ENCODE measurements at regions not wholly inside any gene's neighbourhood (a gene's known extent, or its start where the extent isn't known, plus 50 kb on each side); places are given as distances from the start of the nearest gene placed in this dataset.

DNA sequence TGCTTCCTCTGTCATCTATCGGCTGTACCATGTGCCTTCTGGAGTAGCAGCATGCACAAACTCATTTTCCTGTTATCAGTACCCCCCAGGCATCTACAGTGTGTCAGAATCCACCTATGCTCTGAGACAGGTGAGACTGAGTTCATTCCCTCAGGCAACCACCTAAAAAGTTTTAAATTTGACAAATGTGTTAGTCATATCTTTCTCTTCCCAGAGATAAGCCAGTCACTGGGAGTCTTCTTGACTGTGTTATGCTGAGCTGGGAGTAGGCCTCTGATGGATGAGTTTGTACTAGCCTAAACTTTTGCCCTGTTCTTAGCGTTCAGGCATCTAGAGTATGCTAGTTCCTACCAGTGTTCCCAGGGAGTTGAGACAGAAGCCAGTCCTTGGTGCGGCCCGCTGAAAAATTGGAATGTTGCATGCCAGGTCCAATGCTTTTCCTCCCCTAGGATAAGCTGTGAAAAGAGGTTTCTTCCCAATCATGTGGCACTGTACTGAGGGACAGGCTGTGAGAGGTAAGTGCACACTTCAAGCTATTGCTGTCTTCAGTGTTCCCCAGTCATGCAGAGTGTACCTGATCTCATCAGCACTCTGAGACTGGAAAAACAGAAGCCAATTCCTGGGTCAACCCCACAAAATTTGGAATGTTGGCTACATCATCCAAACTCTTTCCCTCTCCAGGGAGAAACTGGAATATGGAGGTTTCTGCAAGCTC is 1202.3 kb downstream of the NCAM2 start:
- H3K9ac ChIP-seq (ENCODE audit: low read depth, low read length) = no peak overlapping the region
- no peak overlapping the region for H3K4me2 ChIP-seq (ENCODE audit: low read length)
- H3K4me1 ChIP-seq (ENCODE audit: control insufficient read depth, insufficient read depth, low read length) = no peaks in the 10 kb centered on the region
- H3K4me3 ChIP-seq (ENCODE audit: low read length) = no peak overlapping the region
- no peaks in the 10 kb centered on the region for H3K36me3 ChIP-seq (ENCODE audit: insufficient read depth, low read length)
- peaks cover 3% of the 10 kb centered on the region for H3K9me3 ChIP-seq (replicated peaks; ENCODE audit: low read length)
- no peaks in the 10 kb centered on the region for H3K27me3 ChIP-seq (ENCODE audit: control insufficient read depth, insufficient read depth, low read length)

DNA sequence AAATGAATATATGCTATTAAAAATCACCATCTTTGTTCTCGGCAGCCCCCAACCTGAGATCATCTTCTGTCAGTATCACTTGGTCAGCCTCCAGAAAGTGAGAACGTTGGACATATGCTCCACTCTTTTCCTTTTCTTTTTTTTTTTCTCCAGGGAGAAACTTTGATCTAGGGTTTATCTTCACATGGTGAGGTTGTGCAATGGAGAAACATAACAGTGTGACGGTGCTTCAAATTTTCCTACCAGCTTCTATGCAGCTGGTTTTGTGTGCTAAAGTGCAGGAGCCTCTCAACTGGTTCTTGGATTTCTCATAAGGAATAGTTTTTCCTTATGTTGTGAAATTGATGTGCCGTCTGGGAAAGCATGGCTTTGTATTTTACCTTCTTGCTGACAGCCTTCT is 1202.9 kb downstream of the NCAM2 start:
- no peak overlapping the region for H3K4me2 ChIP-seq (ENCODE audit: low read length)
- H3K9me3 ChIP-seq (replicated peaks; ENCODE audit: low read length) = peaks cover 3% of the 10 kb centered on the region
- no peak overlapping the region for H3K4me3 ChIP-seq (ENCODE audit: low read length)
- no peaks in the 10 kb centered on the region for H3K4me1 ChIP-seq (ENCODE audit: control insufficient read depth, insufficient read depth, low read length)
- H3K9ac ChIP-seq (ENCODE audit: low read depth, low read length) = no peak overlapping the region
- H3K27me3 ChIP-seq (ENCODE audit: control insufficient read depth, insufficient read depth, low read length) = no peaks in the 10 kb centered on the region
- no peaks in the 10 kb centered on the region for H3K36me3 ChIP-seq (ENCODE audit: insufficient read depth, low read length)

GRCh38 chr21:22201669-22202068 is 1203.5 kb downstream of the NCAM2 start:
- Histone ChIP-seq H3K4me3 (ENCODE audit: low read length) (no peak overlapping the region), H3K9ac (ENCODE audit: low read depth, low read length) (no peak overlapping the region), H3K9me3 (replicated peaks; ENCODE audit: low read length) (peaks cover 3% of the 10 kb centered on the region), H3K4me2 (ENCODE audit: low read length) (no peak overlapping the region), H3K27me3 (ENCODE audit: control insufficient read depth, insufficient read depth, low read length) (no peaks in the 10 kb centered on the region), H3K36me3 (ENCODE audit: insufficient read depth, low read length) (no peaks in the 10 kb centered on the region), H3K4me1 (ENCODE audit: control insufficient read depth, insufficient read depth, low read length) (no peaks in the 10 kb centered on the region)

- no peaks in the 10 kb centered on the region for H3K36me3 ChIP-seq (ENCODE audit: insufficient read depth, low read length)
- no peaks in the 10 kb centered on the region for H3K27me3 ChIP-seq (ENCODE audit: control insufficient read depth, insufficient read depth, low read length)
- no peak overlapping the region for H3K4me2 ChIP-seq (ENCODE audit: low read length)
- H3K9ac ChIP-seq (ENCODE audit: low read depth, low read length) = no peak overlapping the region
- H3K4me1 ChIP-seq (ENCODE audit: control insufficient read depth, insufficient read depth, low read length) = no peaks in the 10 kb centered on the region
- no peaks in the 10 kb centered on the region for H3K9me3 ChIP-seq (replicated peaks; ENCODE audit: low read length)
- H3K4me3 ChIP-seq (ENCODE audit: low read length) = no peak overlapping the region
Measured at GRCh38 chr21:22209304-22209700, 1211.1 kb downstream of the NCAM2 start.

DNA sequence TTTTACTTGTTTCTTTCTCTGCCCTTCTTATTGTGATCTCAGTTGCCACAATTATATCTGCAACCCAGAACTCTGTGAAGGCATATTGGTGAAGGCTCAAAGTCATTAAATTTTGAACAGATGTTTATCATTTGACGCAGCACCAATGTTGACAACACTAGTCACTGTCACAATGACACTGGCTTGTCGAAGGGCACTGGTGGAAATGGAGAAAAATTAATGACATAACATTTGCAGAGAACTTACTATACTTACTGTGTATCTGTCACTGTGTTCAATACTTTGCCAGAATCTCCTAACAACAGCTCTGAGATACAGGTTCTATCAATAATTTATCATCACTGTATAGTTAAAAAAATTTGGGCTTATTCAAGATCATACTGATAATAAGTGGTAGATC is 1213.7 kb downstream of the NCAM2 start:
- Histone ChIP-seq H3K9ac (ENCODE audit: low read depth, low read length) (no peak overlapping the region), H3K4me3 (ENCODE audit: low read length) (no peak overlapping the region), H3K36me3 (ENCODE audit: insufficient read depth, low read length) (no peaks in the 10 kb centered on the region), H3K27me3 (ENCODE audit: control insufficient read depth, insufficient read depth, low read length) (no peaks in the 10 kb centered on the region), H3K4me2 (ENCODE audit: low read length) (no peak overlapping the region), H3K4me1 (ENCODE audit: control insufficient read depth, insufficient read depth, low read length) (no peaks in the 10 kb centered on the region), H3K9me3 (replicated peaks; ENCODE audit: low read length) (no peaks in the 10 kb centered on the region)

DNA sequence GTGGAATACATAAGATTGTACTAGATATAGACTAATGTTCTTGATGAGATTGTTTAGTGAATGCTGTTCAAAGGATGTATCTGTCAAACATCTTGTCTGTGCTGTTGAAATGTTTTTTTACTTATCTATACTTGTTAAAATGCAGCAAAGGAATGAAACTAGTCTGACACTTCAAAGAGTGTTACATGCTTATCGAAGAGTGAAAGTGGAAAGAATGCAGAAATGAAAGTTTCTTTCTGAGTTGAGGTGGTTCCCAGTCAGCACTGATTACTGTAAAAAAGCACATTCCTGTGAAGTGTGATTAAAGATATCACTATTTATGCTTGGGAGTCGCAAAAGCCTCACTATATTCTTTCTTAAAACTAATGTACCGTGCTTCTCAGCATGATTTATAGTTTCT is 1225.2 kb downstream of the NCAM2 start:
- Histone ChIP-seq H3K9ac (ENCODE audit: low read depth, low read length) (no peak overlapping the region), H3K27me3 (ENCODE audit: control insufficient read depth, insufficient read depth, low read length) (no peaks in the 10 kb centered on the region), H3K4me2 (ENCODE audit: low read length) (no peak overlapping the region), H3K4me3 (ENCODE audit: low read length) (no peak overlapping the region), H3K36me3 (ENCODE audit: insufficient read depth, low read length) (no peaks in the 10 kb centered on the region), H3K9me3 (replicated peaks; ENCODE audit: low read length) (no peaks in the 10 kb centered on the region), H3K4me1 (ENCODE audit: control insufficient read depth, insufficient read depth, low read length) (no peaks in the 10 kb centered on the region)

DNA sequence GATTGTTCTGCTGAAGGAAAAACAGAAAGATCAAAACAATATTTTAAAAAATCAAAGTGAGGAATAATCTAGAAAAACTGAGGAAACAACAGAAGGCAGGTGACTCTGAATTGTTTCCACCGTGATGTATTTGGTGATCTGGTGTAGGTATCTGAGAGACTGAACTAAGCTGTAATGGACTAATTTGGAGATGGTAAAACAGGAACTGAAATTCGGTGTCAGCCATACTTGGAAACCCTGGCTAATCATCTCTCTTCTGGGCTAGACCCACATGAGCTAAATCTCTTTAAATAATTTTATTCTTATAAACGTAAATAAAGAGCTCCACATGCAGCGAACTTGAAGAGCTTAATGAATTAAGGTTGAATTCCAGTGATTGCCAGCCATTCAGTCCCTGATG is 1226.1 kb downstream of the NCAM2 start:
- H3K9me3 ChIP-seq (replicated peaks; ENCODE audit: low read length) = no peaks in the 10 kb centered on the region
- no peak overlapping the region for H3K4me3 ChIP-seq (ENCODE audit: low read length)
- H3K27me3 ChIP-seq (ENCODE audit: control insufficient read depth, insufficient read depth, low read length) = no peaks in the 10 kb centered on the region
- H3K9ac ChIP-seq (ENCODE audit: low read depth, low read length) = no peak overlapping the region
- H3K4me2 ChIP-seq (ENCODE audit: low read length) = no peak overlapping the region
- H3K4me1 ChIP-seq (ENCODE audit: control insufficient read depth, insufficient read depth, low read length) = no peaks in the 10 kb centered on the region
- H3K36me3 ChIP-seq (ENCODE audit: insufficient read depth, low read length) = no peaks in the 10 kb centered on the region

DNA sequence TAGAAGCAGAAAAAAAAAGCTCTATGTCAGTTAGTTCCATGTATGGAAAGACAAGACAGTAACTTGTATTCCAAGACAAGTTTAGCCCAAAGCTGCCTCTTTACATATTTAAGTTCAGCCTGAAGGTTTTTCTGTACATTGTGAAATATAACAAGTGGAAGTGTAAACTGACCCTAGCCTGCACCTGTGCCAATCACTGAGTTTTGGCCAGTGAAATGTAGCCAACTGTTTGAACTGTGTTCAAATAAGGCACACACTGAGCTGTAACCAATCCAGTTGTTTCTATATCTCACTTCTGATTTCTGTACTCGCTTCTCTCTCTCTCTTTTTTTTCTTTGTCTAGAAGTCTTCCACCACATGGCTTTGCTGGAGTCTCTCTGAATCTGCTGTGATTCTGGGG is 1227.1 kb downstream of the NCAM2 start:
- Histone ChIP-seq H3K4me3 (ENCODE audit: low read length) (no peak overlapping the region), H3K9ac (ENCODE audit: low read depth, low read length) (no peak overlapping the region), H3K27me3 (ENCODE audit: control insufficient read depth, insufficient read depth, low read length) (no peaks in the 10 kb centered on the region), H3K4me1 (ENCODE audit: control insufficient read depth, insufficient read depth, low read length) (no peaks in the 10 kb centered on the region), H3K4me2 (ENCODE audit: low read length) (no peak overlapping the region), H3K9me3 (replicated peaks; ENCODE audit: low read length) (no peaks in the 10 kb centered on the region), H3K36me3 (ENCODE audit: insufficient read depth, low read length) (no peaks in the 10 kb centered on the region)

DNA sequence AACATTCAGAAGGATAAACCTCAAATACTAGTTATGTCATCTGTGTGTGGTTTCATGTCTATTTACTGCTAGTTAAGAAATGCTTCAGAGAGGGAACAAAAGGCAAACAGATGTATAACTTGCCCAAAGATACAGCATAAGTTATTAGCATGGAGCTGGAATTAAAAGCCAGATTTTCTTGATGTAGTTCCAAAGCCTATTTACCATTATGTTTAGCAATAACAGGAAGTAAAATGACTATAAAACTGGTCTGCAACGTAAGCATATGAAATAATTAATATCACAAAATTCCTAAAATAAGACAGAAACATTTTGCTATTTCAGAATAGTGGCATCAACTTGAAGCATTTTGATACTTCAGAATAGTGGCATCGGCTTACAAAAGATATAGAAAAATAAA is 1232.8 kb downstream of the NCAM2 start:
- no peak overlapping the region for H3K9ac ChIP-seq (ENCODE audit: low read depth, low read length)
- no peaks in the 10 kb centered on the region for H3K36me3 ChIP-seq (ENCODE audit: insufficient read depth, low read length)
- peaks cover 7% of the 10 kb centered on the region for H3K9me3 ChIP-seq (replicated peaks; ENCODE audit: low read length)
- H3K4me1 ChIP-seq (ENCODE audit: control insufficient read depth, insufficient read depth, low read length) = no peaks in the 10 kb centered on the region
- no peak overlapping the region for H3K4me2 ChIP-seq (ENCODE audit: low read length)
- H3K4me3 ChIP-seq (ENCODE audit: low read length) = no peak overlapping the region
- no peaks in the 10 kb centered on the region for H3K27me3 ChIP-seq (ENCODE audit: control insufficient read depth, insufficient read depth, low read length)

DNA sequence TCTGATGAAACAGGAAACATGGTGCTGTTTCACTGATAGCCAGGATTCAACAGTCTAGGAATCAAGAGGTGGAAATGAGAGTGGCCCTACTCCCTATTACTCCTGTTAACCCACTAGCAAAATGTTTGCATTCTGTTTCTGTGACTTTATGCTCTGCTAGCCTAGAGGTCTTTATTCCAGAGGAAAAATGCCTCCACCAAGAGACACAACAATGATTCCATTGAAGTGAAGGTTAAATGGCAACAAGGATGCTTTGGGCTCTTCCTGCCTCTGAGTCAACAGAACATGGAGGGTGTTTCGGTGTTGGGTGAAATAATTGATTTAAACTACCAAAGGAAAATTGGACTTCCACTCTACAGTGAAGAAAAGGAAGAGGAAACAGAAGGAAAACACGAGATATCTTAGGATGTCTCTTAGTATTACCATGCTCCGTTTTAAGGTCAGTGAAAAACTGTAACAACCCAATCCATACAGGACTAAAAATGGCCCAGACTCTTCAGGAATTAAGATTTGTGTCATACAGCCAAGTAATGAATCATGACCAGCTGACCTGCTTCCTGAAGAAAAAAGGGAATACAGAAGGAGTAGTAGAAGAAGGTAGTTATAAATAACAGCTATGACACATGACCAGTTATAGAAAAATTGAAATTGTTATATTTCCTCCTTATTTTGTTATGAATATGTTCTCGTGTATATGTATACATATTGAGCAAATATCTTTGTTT is 1237.8 kb downstream of the NCAM2 start:
- Histone ChIP-seq H3K27me3 (ENCODE audit: control insufficient read depth, insufficient read depth, low read length) (no peaks in the 10 kb centered on the region), H3K36me3 (ENCODE audit: insufficient read depth, low read length) (no peaks in the 10 kb centered on the region), H3K9me3 (replicated peaks; ENCODE audit: low read length) (peaks cover 11% of the 10 kb centered on the region), H3K4me2 (ENCODE audit: low read length) (no peak overlapping the region), H3K9ac (ENCODE audit: low read depth, low read length) (no peak overlapping the region), H3K4me3 (ENCODE audit: low read length) (no peak overlapping the region), H3K4me1 (ENCODE audit: control insufficient read depth, insufficient read depth, low read length) (no peaks in the 10 kb centered on the region)

DNA sequence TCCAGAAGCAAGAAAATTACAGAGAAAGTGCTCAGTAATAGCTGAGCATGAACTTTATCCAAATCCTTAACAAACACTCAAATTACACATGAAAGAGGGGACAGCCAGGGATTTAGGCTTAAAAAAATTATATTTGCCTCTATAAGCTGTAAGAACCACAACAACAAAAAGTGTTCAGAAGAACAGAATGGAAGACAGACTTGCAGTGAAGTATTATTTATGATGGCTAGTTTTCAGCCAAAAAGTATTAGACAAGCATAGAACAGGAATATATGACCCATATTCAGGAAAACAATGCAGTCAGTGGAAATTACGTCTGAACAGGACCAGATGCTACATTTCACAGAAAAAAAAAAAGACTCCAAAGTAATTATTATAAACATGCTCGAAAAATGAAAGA is 1246.3 kb downstream of the NCAM2 start:
- Histone ChIP-seq H3K9ac (ENCODE audit: low read depth, low read length) (no peak overlapping the region), H3K9me3 (replicated peaks; ENCODE audit: low read length) (no peaks in the 10 kb centered on the region), H3K36me3 (ENCODE audit: insufficient read depth, low read length) (no peaks in the 10 kb centered on the region), H3K4me1 (ENCODE audit: control insufficient read depth, insufficient read depth, low read length) (no peaks in the 10 kb centered on the region), H3K27me3 (ENCODE audit: control insufficient read depth, insufficient read depth, low read length) (no peaks in the 10 kb centered on the region), H3K4me3 (ENCODE audit: low read length) (no peak overlapping the region), H3K4me2 (ENCODE audit: low read length) (no peak overlapping the region)

DNA sequence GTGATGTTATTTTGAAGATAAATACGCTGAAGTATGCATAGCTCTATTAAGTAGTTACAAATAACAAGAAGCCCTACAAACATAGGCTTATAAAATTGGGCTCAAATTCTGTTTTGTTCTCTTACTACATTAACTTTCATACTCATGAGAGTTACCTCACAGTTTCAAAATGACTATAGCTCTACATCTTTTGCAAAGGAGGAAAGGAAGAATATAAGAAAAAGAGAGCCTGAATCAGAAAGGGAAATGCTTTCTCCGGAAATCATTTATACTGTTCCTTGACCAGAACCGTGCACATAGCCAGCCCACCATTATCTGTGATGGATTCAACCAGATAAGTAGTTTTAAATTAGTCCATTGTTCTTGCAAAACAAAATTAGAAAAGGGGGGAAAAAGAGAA is 1252.1 kb downstream of the NCAM2 start:
- no peaks in the 10 kb centered on the region for H3K36me3 ChIP-seq (ENCODE audit: insufficient read depth, low read length)
- H3K27me3 ChIP-seq (ENCODE audit: control insufficient read depth, insufficient read depth, low read length) = no peaks in the 10 kb centered on the region
- no peaks in the 10 kb centered on the region for H3K9me3 ChIP-seq (replicated peaks; ENCODE audit: low read length)
- H3K4me3 ChIP-seq (ENCODE audit: low read length) = no peak overlapping the region
- H3K9ac ChIP-seq (ENCODE audit: low read depth, low read length) = no peak overlapping the region
- H3K4me1 ChIP-seq (ENCODE audit: control insufficient read depth, insufficient read depth, low read length) = no peaks in the 10 kb centered on the region
- no peak overlapping the region for H3K4me2 ChIP-seq (ENCODE audit: low read length)
